Caco-2 (cell line): ENCODE measurements at regions not wholly inside any gene's neighbourhood (a gene's known extent, or its start where the extent isn't known, plus 50 kb on each side); places are given as distances from the start of the nearest gene placed in this dataset.

Source experiments
- BruUV-seq: library from RNA; stranded (reverse); fragments of 400-500 nt; replicated peaks from 2 replicates; lab custom pipeline; 2021; lab: Mats Ljungman, UMichigan
- CTCF ChIA-PET: fragments of 300-600 bp; sonication (Branson Sonifier 250); formaldehyde crosslinking; loops from one replicate; lab custom pipeline; 2022; ENCODE audit warnings: antibody characterized with exemption; lab: Charles Lee
- POLR2A ChIA-PET: fragments of 300-600 bp; sonication (Branson Sonifier 250); formaldehyde crosslinking; loops from one replicate; lab custom pipeline; 2022; ENCODE audit warnings: antibody characterized with exemption; lab: Charles Lee
- DNase-seq, 2 experiments: peaks; one replicate each; pipeline versions ENCODE4 v3.0.0 to v3.0.0-alpha.2; 2020 to 2022
- H3K27me3 ChIP-seq: replicated peaks from 2 replicates; pipeline ENCODE4 v1.6.0; 2011; ENCODE audit warnings: low read length; ENCODE audit not compliant: control insufficient read depth, insufficient read depth
- H3K36me3 ChIP-seq: 2 replicates; pipeline ENCODE4 v1.5.1; 2011; ENCODE audit warnings: low read length; ENCODE audit not compliant: control insufficient read depth, insufficient read depth
- H3K4me1 ChIP-seq: fragments of 250-450 bp; sonication (Bioruptor Pico); 2 replicates; pipeline ENCODE4 v1.5.1; 2020; ENCODE audit warnings: mild to moderate bottlenecking
- H3K4me3 ChIP-seq: 2 replicates; pipeline ENCODE4 v1.5.1; 2011; ENCODE audit warnings: low read depth, mild to moderate bottlenecking, control low read depth, low read length
- H3K9me3 ChIP-seq: fragments of 250-450 bp; sonication (Bioruptor Pico); 2 replicates; pipeline ENCODE4 v1.5.1; 2020; ENCODE audit warnings: mild to moderate bottlenecking, moderate library complexity
- H3K27ac Mint-ChIP-seq: one replicate; pipeline ENCODE4 v1.8.0; 2022; ENCODE audit warnings: mixed read lengths; ENCODE audit not compliant: unreplicated experiment
- H3K27me3 Mint-ChIP-seq: one replicate; pipeline ENCODE4 v1.8.0; 2022; ENCODE audit warnings: mixed read lengths; ENCODE audit not compliant: insufficient read depth, unreplicated experiment
- H3K36me3 Mint-ChIP-seq: one replicate; pipeline ENCODE4 v1.8.0; 2022; ENCODE audit warnings: mild to moderate bottlenecking, mixed read lengths; ENCODE audit not compliant: insufficient read depth, unreplicated experiment
- H3K4me1 Mint-ChIP-seq: one replicate; pipeline ENCODE4 v1.8.0; 2022; ENCODE audit warnings: low read depth, mixed read lengths; ENCODE audit not compliant: unreplicated experiment
- H3K4me3 Mint-ChIP-seq: one replicate; pipeline ENCODE4 v1.8.0; 2022; ENCODE audit warnings: mild to moderate bottlenecking, moderate library complexity, mixed read lengths; ENCODE audit not compliant: unreplicated experiment
- H3K9me3 Mint-ChIP-seq: one replicate; pipeline ENCODE4 v1.8.0; 2022; ENCODE audit warnings: mixed read lengths; ENCODE audit not compliant: unreplicated experiment
- CTCF ChIP-seq, 2 experiments: fragments of 200-600 bp in 1 of 2; IDR thresholded peaks; 1 replicate in 1 of 2; 2 replicates in 1 of 2; pipeline versions ENCODE4 v1.5.1 to v1.8.0; 2011 to 2022; ENCODE audit warnings: antibody characterized with exemption in 1 of 2, control low read depth in 1 of 2, inconsistent platforms in 1 of 2, low read depth in 1 of 2, low read length in 1 of 2, mild to moderate bottlenecking in 1 of 2, moderate library complexity in 1 of 2; ENCODE audit not compliant: insufficient read depth in 1 of 2, severe bottlenecking in 1 of 2, unreplicated experiment in 1 of 2
- intact Hi-C: fragments of 100-400 bp; cut with micrococcal nuclease; formaldehyde crosslinking; loops from one replicate; pipeline ENCODE4 v1.10.0; 2022; ENCODE audit not compliant: unreplicated experiment

GRCh38 chr10:128727114-128727513 is 600.9 kb upstream of the MKI67 start:
- H3K27me3 Mint-ChIP-seq, result peaks cover 27% of the 10 kb centered on the region
- Histone ChIP-seq H3K4me3 (no peak overlapping the region), H3K4me1 (no peaks in the 10 kb centered on the region), H3K27me3 (no peaks in the 10 kb centered on the region), H3K9me3 (no peaks in the 10 kb centered on the region), H3K36me3 (no peaks in the 10 kb centered on the region)
- TF ChIP-seq CTCF (IDR thresholded peaks at IDR 0.05; ENCODE audit: insufficient read depth in 1 of 2, low read depth in 1 of 2, low read length in 1 of 2, severe bottlenecking in 1 of 2, unreplicated experiment in 1 of 2), result no peak
- POLR2A ChIA-PET, result no interaction called here
- no peak for DNase-seq
- no peaks in the 10 kb centered on the region for H3K9me3 Mint-ChIP-seq
- no peak overlapping the region for H3K4me3 Mint-ChIP-seq
- H3K36me3 Mint-ChIP-seq, result no peaks in the 10 kb centered on the region
- no peak overlapping the region for H3K27ac Mint-ChIP-seq
- intact Hi-C loops, result no loop called here
- CTCF ChIA-PET, result no interaction called here
- no TSS peak for BruUV-seq
- H3K4me1 Mint-ChIP-seq, result no peaks in the 10 kb centered on the region

DNA sequence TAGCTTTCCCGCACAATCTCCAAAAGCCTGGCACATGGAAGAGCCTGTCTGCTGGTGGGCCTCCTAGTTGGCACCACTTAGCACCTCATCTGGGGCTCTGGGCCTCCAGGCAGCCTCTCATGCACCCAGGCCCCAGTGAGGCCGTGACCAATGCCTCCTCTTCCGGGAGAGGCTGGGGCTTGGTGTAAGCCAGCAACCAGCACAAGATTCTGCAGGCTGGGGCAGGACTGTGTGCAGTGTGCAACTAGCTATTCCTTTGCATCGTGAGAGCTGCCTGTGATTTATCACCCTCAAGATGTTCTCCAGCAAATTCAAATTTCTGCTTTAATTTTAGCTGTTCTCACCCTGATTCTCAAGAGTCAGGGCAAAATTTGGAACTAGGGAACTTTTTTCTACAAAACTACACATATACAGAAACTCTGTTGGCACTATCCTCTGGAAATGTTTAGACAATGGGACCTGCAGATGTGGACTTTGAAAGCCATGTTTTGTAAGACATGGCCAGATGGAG is 603.7 kb upstream of the MKI67 start:
- Histone ChIP-seq H3K36me3 (no peaks in the 10 kb centered on the region), H3K9me3 (no peaks in the 10 kb centered on the region), H3K27me3 (no peaks in the 10 kb centered on the region; the same call in 1 of the 2 replicates), H3K4me3 (no peak overlapping the region), H3K4me1 (no peaks in the 10 kb centered on the region)
- CTCF ChIA-PET, result no interaction called here
- no peaks in the 10 kb centered on the region for H3K9me3 Mint-ChIP-seq
- peaks cover 29% of the 10 kb centered on the region for H3K27me3 Mint-ChIP-seq
- no peak overlapping the region for H3K27ac Mint-ChIP-seq
- TF ChIP-seq CTCF (IDR thresholded peaks at IDR 0.05; ENCODE audit: insufficient read depth in 1 of 2, low read depth in 1 of 2, low read length in 1 of 2, severe bottlenecking in 1 of 2, unreplicated experiment in 1 of 2), result no peak
- no peak overlapping the region for H3K4me3 Mint-ChIP-seq
- POLR2A ChIA-PET, result no interaction called here
- H3K4me1 Mint-ChIP-seq, result no peaks in the 10 kb centered on the region
- no TSS peak for BruUV-seq
- intact Hi-C loops, result no loop called here
- H3K36me3 Mint-ChIP-seq, result no peaks in the 10 kb centered on the region
- no peak for DNase-seq

- POLR2A ChIA-PET, result no interaction called here
- CTCF ChIA-PET, result no interaction called here
These were observed 604.7 kb upstream of the MKI67 start for GRCh38 chr10:128730922-128731321.

More at GRCh38 chr10:128730922-128731321, 604.7 kb upstream of the MKI67 start:
- Histone ChIP-seq H3K27me3 (no peaks in the 10 kb centered on the region; the same call in 1 of the 2 replicates), H3K4me3 (no peak overlapping the region), H3K9me3 (no peaks in the 10 kb centered on the region), H3K4me1 (no peaks in the 10 kb centered on the region), H3K36me3 (no peaks in the 10 kb centered on the region)
- intact Hi-C loops, result no loop called here
- H3K27me3 Mint-ChIP-seq, result peaks cover 32% of the 10 kb centered on the region
- no peak for TF ChIP-seq CTCF (IDR thresholded peaks at IDR 0.05; ENCODE audit: insufficient read depth in 1 of 2, low read depth in 1 of 2, low read length in 1 of 2, severe bottlenecking in 1 of 2, unreplicated experiment in 1 of 2)
- H3K4me1 Mint-ChIP-seq, result no peaks in the 10 kb centered on the region
- no peak overlapping the region for H3K4me3 Mint-ChIP-seq
- no peaks in the 10 kb centered on the region for H3K9me3 Mint-ChIP-seq
- DNase-seq, result no peak
- BruUV-seq, result no TSS peak
- H3K27ac Mint-ChIP-seq, result no peak overlapping the region
- no peaks in the 10 kb centered on the region for H3K36me3 Mint-ChIP-seq
